PC-9 (cell line): ENCODE measurements at regions not wholly inside any gene's neighbourhood (a gene's known extent, or its start where the extent isn't known, plus 50 kb on each side); places are given as distances from the start of the nearest gene placed in this dataset.

Experiments used
- CTCF ChIP-seq: fragments of 200-600 bp; sonication (generic); conservative IDR thresholded peaks from 2 replicates; pipeline ENCODE4 v1.6.1; 2017; ENCODE audit warnings: mixed run types, antibody characterized with exemption, mild to moderate bottlenecking, moderate library complexity
- EZH2 ChIP-seq: fragments of 200-600 bp; sonication (generic); IDR thresholded peaks from 2 replicates; pipeline ENCODE4 v1.8.0; 2017; ENCODE audit warnings: antibody characterized with exemption, low read depth

- TF ChIP-seq CTCF = no peak
- TF ChIP-seq EZH2 = no peak
Measured at GRCh38 chr22:48537343-48537680, 1290.4 kb downstream of the BRD1 start.
